Suprapubic skin (tissue), 3 donors: ENCODE measurements at regions not wholly inside any gene's neighbourhood (a gene's known extent, or its start where the extent isn't known, plus 50 kb on each side); places are given as distances from the start of the nearest gene placed in this dataset.

Experiments used
- POLR2AphosphoS5 ChIP-seq, 3 donors: sonication (generic); formaldehyde crosslinking; IDR thresholded peaks; one replicate each; pipeline ENCODE4 v1.6.1; 2017; ENCODE audit warnings: antibody characterized with exemption in 3 of 3
- TF ChIP-seq, protein P1 (sequence below), 2 donors: fragments of 200-600 bp in 1 of 2; fragments of 450-650 bp in 1 of 2; sonication (generic) in 1 of 2; IDR thresholded peaks; one replicate each; pipeline ENCODE4 v1.5.1; 2016 to 2019; ENCODE audit warnings: antibody characterized with exemption in 2 of 2, mild to moderate bottlenecking in 1 of 2, moderate library complexity in 1 of 2

DNA sequence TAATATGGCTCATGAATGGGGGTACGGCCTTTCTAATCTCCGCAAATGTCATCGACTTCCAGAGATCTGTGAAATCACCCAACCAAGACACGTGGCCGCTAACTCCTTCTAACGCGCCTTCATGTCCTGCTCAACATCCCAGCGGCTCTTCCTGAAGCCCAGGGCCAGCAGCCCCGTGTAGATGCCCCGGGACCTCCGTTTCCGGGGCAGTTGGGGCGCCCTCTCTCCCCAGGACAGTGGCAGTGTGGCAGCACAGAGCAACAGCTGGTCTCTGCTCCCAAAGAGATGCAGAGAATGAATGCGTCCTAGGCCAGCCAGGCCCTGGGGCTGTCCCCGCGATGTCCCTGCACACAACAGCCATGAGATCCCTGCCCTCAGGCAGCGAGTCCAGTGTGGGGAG is 153.5 kb downstream of the RBFOX3 start:
- TF ChIP-seq, protein P1, sequence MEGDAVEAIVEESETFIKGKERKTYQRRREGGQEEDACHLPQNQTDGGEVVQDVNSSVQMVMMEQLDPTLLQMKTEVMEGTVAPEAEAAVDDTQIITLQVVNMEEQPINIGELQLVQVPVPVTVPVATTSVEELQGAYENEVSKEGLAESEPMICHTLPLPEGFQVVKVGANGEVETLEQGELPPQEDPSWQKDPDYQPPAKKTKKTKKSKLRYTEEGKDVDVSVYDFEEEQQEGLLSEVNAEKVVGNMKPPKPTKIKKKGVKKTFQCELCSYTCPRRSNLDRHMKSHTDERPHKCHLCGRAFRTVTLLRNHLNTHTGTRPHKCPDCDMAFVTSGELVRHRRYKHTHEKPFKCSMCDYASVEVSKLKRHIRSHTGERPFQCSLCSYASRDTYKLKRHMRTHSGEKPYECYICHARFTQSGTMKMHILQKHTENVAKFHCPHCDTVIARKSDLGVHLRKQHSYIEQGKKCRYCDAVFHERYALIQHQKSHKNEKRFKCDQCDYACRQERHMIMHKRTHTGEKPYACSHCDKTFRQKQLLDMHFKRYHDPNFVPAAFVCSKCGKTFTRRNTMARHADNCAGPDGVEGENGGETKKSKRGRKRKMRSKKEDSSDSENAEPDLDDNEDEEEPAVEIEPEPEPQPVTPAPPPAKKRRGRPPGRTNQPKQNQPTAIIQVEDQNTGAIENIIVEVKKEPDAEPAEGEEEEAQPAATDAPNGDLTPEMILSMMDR (IDR thresholded peaks at IDR 0.05): no peak
- TF ChIP-seq POLR2AphosphoS5 (IDR thresholded peaks at IDR 0.05): no peak
